ENCODE measurements at regions not wholly inside any gene's neighbourhood (a gene's known extent, or its start where the extent isn't known, plus 50 kb on each side); places are given as distances from the start of the nearest gene placed in this dataset.

DNA sequence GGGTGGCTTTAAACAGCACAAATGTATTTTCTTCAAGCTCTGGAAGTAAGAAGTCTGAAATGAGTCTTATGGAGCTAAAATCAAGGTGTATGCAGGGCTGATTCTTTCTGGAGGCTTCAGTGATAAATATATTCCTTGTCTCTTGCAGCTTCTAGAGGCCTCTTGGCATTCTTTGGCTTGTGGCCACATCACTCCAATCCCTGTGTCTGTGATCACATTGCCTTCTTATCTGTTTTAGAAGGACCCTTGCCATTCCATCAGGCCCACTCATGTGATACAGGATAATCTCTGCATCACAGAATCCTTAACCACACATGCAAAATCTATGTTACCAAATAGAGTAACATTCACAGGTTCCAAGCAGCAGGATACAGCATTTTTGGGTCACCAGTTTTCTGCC lies 917.8 kb upstream of the C9orf72 start:
- TF ChIP-seq RFX5 (IDR thresholded peaks at IDR 0.05; ENCODE audit: borderline replicate concordance, low read depth, low read length) = no peak
- no peak for TF ChIP-seq TAF1 (IDR thresholded peaks at IDR 0.05; ENCODE audit: low read depth, low read length)
- TF ChIP-seq, protein P1, sequence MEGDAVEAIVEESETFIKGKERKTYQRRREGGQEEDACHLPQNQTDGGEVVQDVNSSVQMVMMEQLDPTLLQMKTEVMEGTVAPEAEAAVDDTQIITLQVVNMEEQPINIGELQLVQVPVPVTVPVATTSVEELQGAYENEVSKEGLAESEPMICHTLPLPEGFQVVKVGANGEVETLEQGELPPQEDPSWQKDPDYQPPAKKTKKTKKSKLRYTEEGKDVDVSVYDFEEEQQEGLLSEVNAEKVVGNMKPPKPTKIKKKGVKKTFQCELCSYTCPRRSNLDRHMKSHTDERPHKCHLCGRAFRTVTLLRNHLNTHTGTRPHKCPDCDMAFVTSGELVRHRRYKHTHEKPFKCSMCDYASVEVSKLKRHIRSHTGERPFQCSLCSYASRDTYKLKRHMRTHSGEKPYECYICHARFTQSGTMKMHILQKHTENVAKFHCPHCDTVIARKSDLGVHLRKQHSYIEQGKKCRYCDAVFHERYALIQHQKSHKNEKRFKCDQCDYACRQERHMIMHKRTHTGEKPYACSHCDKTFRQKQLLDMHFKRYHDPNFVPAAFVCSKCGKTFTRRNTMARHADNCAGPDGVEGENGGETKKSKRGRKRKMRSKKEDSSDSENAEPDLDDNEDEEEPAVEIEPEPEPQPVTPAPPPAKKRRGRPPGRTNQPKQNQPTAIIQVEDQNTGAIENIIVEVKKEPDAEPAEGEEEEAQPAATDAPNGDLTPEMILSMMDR (IDR thresholded peaks at IDR 0.05; ENCODE audit: control extremely low read depth in 1 of 3, insufficient read depth in 1 of 3, low read depth in 1 of 3, low read length in 3 of 3) = no peak
- no peak for TF ChIP-seq RAD21 (IDR thresholded peaks at IDR 0.05 in 1 of 2, conservative IDR thresholded peaks at IDR 0.05 in 1 of 2; ENCODE audit: low read depth in 2 of 2, low read length in 2 of 2)
- TF ChIP-seq POLR2A (IDR thresholded peaks at IDR 0.05; ENCODE audit: control extremely low read depth in 1 of 2, low read depth in 2 of 2, low read length in 2 of 2) = no peak
- TF ChIP-seq TCF12 (IDR thresholded peaks at IDR 0.05; ENCODE audit: low read depth, low read length) = no peak
